Hepatocyte (in vitro differentiated cells): ENCODE measurements at regions not wholly inside any gene's neighbourhood (a gene's known extent, or its start where the extent isn't known, plus 50 kb on each side); places are given as distances from the start of the nearest gene placed in this dataset.

Experiments used
- CTCF ChIP-seq: fragments of 200-600 bp; sonication (generic); IDR thresholded peaks from 2 replicates; pipeline ENCODE4 v1.5.1; 2016; ENCODE audit warnings: antibody characterized with exemption, mild to moderate bottlenecking; ENCODE audit not compliant: poor library complexity
- EZH2 ChIP-seq: fragments of 200-600 bp; sonication (generic); IDR thresholded peaks from 2 replicates; pipeline ENCODE4 v1.6.1; 2016; ENCODE audit warnings: antibody characterized with exemption, mild to moderate bottlenecking, borderline replicate concordance

- no peak for TF ChIP-seq CTCF
- TF ChIP-seq EZH2 = no peak
These were observed 132.2 kb upstream of the KIT start for GRCh38 chr4:54525602-54526001.
